GM12874 (cell line): ENCODE measurements at regions not wholly inside any gene's neighbourhood (a gene's known extent, or its start where the extent isn't known, plus 50 kb on each side); places are given as distances from the start of the nearest gene placed in this dataset.

ENCODE experiments used
- CTCF ChIP-seq: IDR thresholded peaks from 2 replicates; pipeline ENCODE4 v1.5.1; 2011; ENCODE audit warnings: low read depth, mild to moderate bottlenecking, control low read depth, low read length, moderate library complexity; ENCODE audit not compliant: insufficient read depth

- no peak for TF ChIP-seq CTCF
Observed at GRCh38 chr16:51404386-51404785, 253.3 kb upstream of the SALL1 start.

GRCh38 chr16:51402785-51403184, 251.7 kb upstream of the SALL1 start:
- TF ChIP-seq CTCF = no peak

GRCh38 chr16:51402298-51402697, 251.2 kb upstream of the SALL1 start:
- TF ChIP-seq CTCF = no peak

- no peak for TF ChIP-seq CTCF
Observed at GRCh38 chr16:51401673-51402072, 250.6 kb upstream of the SALL1 start.

GRCh38 chr16:51399908-51400670, 249.0 kb upstream of the SALL1 start:
- no peak for TF ChIP-seq CTCF

GRCh38 chr16:51394421-51394820, 243.4 kb upstream of the SALL1 start:
- no peak for TF ChIP-seq CTCF

GRCh38 chr16:51393381-51394005, 242.4 kb upstream of the SALL1 start:
- TF ChIP-seq CTCF = no peak
